Mucosa of rectum (tissue), 2 donors: ENCODE measurements at regions not wholly inside any gene's neighbourhood (a gene's known extent, or its start where the extent isn't known, plus 50 kb on each side); places are given as distances from the start of the nearest gene placed in this dataset.

Experiments used
- H3K27ac ChIP-seq, 2 donors: one replicate each; pipeline ENCODE4 v1.7.0; 2013; ENCODE audit warnings: inconsistent platforms in 2 of 2, low read depth in 2 of 2, low read length in 2 of 2
- H3K27me3 ChIP-seq, 2 donors: one replicate each; pipeline ENCODE4 v1.7.0; 2013; ENCODE audit warnings: low read length in 2 of 2; ENCODE audit not compliant: control insufficient read depth in 2 of 2, insufficient read depth in 2 of 2
- H3K36me3 ChIP-seq, 2 donors: one replicate each; pipeline ENCODE4 v1.7.0; 2013; ENCODE audit warnings: low read length in 2 of 2; ENCODE audit not compliant: control insufficient read depth in 2 of 2, insufficient read depth in 2 of 2
- H3K4me1 ChIP-seq, 2 donors: one replicate each; pipeline ENCODE4 v1.7.0; 2013; ENCODE audit warnings: low read length in 2 of 2, mild to moderate bottlenecking in 1 of 2; ENCODE audit not compliant: control insufficient read depth in 2 of 2, insufficient read depth in 2 of 2
- H3K4me3 ChIP-seq, 2 donors: one replicate each; pipeline ENCODE4 v1.7.0; 2013; ENCODE audit warnings: low read length in 2 of 2
- H3K9ac ChIP-seq, 2 donors: one replicate each; pipeline ENCODE4 v1.7.0; 2013; ENCODE audit warnings: low read length in 2 of 2, low read depth in 1 of 2, mild to moderate bottlenecking in 1 of 2
- H3K9me3 ChIP-seq, 2 donors: one replicate each; pipeline ENCODE4 v1.7.0; 2013; ENCODE audit warnings: low read length in 2 of 2; ENCODE audit not compliant: control insufficient read depth in 2 of 2
- donor health status: healthy.
- donor health status: Normal muscosa, but diverticular disease.

GRCh38 chr3:118292841-118293240 is 741.8 kb downstream of the IGSF11 start:
- no peaks in the 10 kb centered on the region for H3K4me1 ChIP-seq
- H3K9ac ChIP-seq = no peak overlapping the region
- peaks cover 0 to 3% of the 10 kb centered on the region in 2 donors for H3K9me3 ChIP-seq
- H3K4me3 ChIP-seq = no peak overlapping the region
- no peaks in the 10 kb centered on the region for H3K27me3 ChIP-seq
- no peaks in the 10 kb centered on the region for H3K36me3 ChIP-seq
- H3K27ac ChIP-seq = no peak overlapping the region

DNA sequence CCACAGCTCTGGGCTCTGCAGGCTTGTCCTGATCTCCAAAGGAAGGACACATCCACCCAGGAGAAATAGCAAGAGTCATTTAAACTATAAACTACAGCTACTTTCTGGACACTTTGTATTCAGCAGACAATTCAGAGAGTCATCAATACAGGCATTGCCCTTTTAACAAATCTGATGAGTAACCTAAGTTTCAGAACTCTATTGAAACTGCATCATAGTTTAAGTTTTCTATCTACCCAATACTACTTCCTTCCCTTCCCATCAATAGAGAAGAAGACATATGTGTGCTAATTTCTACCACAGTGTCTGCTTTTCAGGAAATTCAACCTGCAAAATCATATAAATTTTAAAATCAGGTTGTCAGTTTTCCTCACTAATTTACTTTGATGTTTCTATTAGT is 736.5 kb downstream of the IGSF11 start:
- H3K27me3 ChIP-seq = no peaks in the 10 kb centered on the region
- H3K27ac ChIP-seq = no peak overlapping the region
- no peak overlapping the region for H3K4me3 ChIP-seq
- H3K9me3 ChIP-seq = peaks cover 0 to 3% of the 10 kb centered on the region in 2 donors
- H3K9ac ChIP-seq = no peak overlapping the region
- no peaks in the 10 kb centered on the region for H3K4me1 ChIP-seq
- no peaks in the 10 kb centered on the region for H3K36me3 ChIP-seq

- H3K27ac ChIP-seq = no peak overlapping the region
- H3K36me3 ChIP-seq = no peaks in the 10 kb centered on the region
- H3K27me3 ChIP-seq = no peaks in the 10 kb centered on the region
- H3K9ac ChIP-seq = no peak overlapping the region
- H3K4me1 ChIP-seq = no peaks in the 10 kb centered on the region
- H3K4me3 ChIP-seq = no peak overlapping the region
- no peaks in the 10 kb centered on the region for H3K9me3 ChIP-seq
Measured at GRCh38 chr3:118304557-118304956, 730.1 kb downstream of the IGSF11 start.

GRCh38 chr3:118332699-118333098 is 701.9 kb downstream of the IGSF11 start:
- no peaks in the 10 kb centered on the region for H3K36me3 ChIP-seq
- no peak overlapping the region for H3K9ac ChIP-seq
- no peaks in the 10 kb centered on the region for H3K9me3 ChIP-seq
- no peaks in the 10 kb centered on the region for H3K4me1 ChIP-seq
- H3K27ac ChIP-seq = no peak overlapping the region
- no peaks in the 10 kb centered on the region for H3K27me3 ChIP-seq
- H3K4me3 ChIP-seq = no peak overlapping the region

- Histone ChIP-seq H3K27me3 (no peaks in the 10 kb centered on the region), H3K36me3 (no peaks in the 10 kb centered on the region), H3K4me1 (no peaks in the 10 kb centered on the region), H3K4me3 (no peak overlapping the region), H3K9ac (no peak overlapping the region), H3K9me3 (no peaks in the 10 kb centered on the region), H3K27ac (no peak overlapping the region)
Measured at GRCh38 chr3:118337649-118338048, 697.0 kb downstream of the IGSF11 start.

GRCh38 chr3:118347396-118348168 is 687.1 kb downstream of the IGSF11 start:
- no peaks in the 10 kb centered on the region for H3K36me3 ChIP-seq
- H3K27me3 ChIP-seq = no peaks in the 10 kb centered on the region
- H3K9me3 ChIP-seq = peaks cover 0 to 4% of the 10 kb centered on the region in 2 donors
- H3K27ac ChIP-seq = no peak overlapping the region
- H3K4me1 ChIP-seq = no peaks in the 10 kb centered on the region
- no peak overlapping the region for H3K9ac ChIP-seq
- no peak overlapping the region for H3K4me3 ChIP-seq

- H3K27me3 ChIP-seq = no peaks in the 10 kb centered on the region
- H3K9ac ChIP-seq = no peak overlapping the region
- H3K4me3 ChIP-seq = no peak overlapping the region
- H3K36me3 ChIP-seq = no peaks in the 10 kb centered on the region
- no peaks in the 10 kb centered on the region for H3K4me1 ChIP-seq
- no peak overlapping the region for H3K27ac ChIP-seq
- H3K9me3 ChIP-seq = peaks cover 0 to 4% of the 10 kb centered on the region in 2 donors
Measured at GRCh38 chr3:118348169-118348557, 686.5 kb downstream of the IGSF11 start.

DNA sequence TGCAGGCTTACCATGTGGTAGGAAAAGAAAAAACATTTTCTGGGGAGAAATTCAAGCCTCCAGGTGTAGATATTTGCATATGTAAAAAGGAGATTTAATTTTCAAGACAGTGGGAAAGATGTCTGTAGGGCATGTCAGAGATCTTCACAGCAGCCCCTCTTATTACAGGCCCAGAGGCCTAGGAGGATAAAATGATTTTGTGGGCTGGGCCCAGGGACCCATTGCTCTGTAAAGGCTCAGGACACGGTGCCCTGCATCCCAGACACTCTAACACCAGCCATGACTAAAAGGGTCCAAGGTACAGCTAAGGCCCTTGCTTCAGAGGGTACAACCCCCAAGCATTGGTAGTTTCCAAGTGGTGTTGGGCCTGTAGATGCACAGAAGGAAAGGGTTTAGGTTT is 680.1 kb downstream of the IGSF11 start:
- H3K9me3 ChIP-seq = peaks cover 0 to 3% of the 10 kb centered on the region in 2 donors
- no peak overlapping the region for H3K4me3 ChIP-seq
- no peaks in the 10 kb centered on the region for H3K27me3 ChIP-seq
- H3K9ac ChIP-seq = no peak overlapping the region
- no peaks in the 10 kb centered on the region for H3K4me1 ChIP-seq
- H3K27ac ChIP-seq = no peak overlapping the region
- no peaks in the 10 kb centered on the region for H3K36me3 ChIP-seq

- H3K36me3 ChIP-seq = no peaks in the 10 kb centered on the region
- H3K27me3 ChIP-seq = no peaks in the 10 kb centered on the region
- H3K9ac ChIP-seq = no peak overlapping the region
- H3K4me3 ChIP-seq = no peak overlapping the region
- H3K4me1 ChIP-seq = no peaks in the 10 kb centered on the region
- H3K9me3 ChIP-seq = peaks cover 2 to 8% of the 10 kb centered on the region in 2 donors
- H3K27ac ChIP-seq = no peak overlapping the region
Measured at GRCh38 chr3:118369892-118370491, 664.7 kb downstream of the IGSF11 start.

DNA sequence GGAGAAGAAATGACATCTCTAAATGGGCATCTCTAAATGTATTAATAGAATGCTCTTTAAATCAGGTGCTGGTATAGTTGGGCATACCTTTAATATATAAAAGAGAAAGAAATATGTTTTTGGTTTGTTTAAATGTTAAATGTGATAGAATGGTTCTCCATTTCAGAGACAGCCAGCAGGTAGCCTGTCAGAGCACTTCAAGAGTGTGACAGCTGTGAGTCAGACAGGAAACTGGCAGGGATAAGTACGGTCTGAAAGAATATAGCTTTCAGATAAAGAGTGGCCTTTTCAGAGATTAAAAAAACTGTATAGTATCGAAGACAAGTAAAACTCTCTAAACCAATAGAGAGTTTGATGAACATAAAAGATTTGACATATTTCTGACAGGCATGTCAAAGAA is 654.1 kb downstream of the IGSF11 start:
- H3K36me3 ChIP-seq = no peaks in the 10 kb centered on the region
- no peaks in the 10 kb centered on the region for H3K27me3 ChIP-seq
- no peaks in the 10 kb centered on the region for H3K9me3 ChIP-seq
- H3K4me3 ChIP-seq = no peak overlapping the region
- H3K9ac ChIP-seq = no peak overlapping the region
- no peak overlapping the region for H3K27ac ChIP-seq
- H3K4me1 ChIP-seq = no peaks in the 10 kb centered on the region
